ENCODE measurements at regions not wholly inside any gene's neighbourhood (a gene's known extent, or its start where the extent isn't known, plus 50 kb on each side); places are given as distances from the start of the nearest gene placed in this dataset.

- FAIRE-seq (no peak), DNase-seq (ENCODE audit: low read depth, low spot score) (no peak)
- Histone ChIP-seq H2AFZ (ENCODE audit: control insufficient read depth, low read length) (no peak overlapping the region), H3K36me3 (ENCODE audit: control insufficient read depth in 2 of 2, extremely low read depth in 1 of 2, insufficient read depth in 2 of 2, low read length in 2 of 2) (no peaks in the 10 kb centered on the region), H3K4me2 (ENCODE audit: control insufficient read depth, extremely low read depth, insufficient read depth, low read depth, low read length) (no peak overlapping the region), H3K9ac (ENCODE audit: control insufficient read depth, extremely low read depth, insufficient read depth, low read length) (no peak overlapping the region), H3K27ac (ENCODE audit: control insufficient read depth, insufficient read depth, low read length) (no peak overlapping the region), H3K4me1 (ENCODE audit: control insufficient read depth, extremely low read depth, insufficient read depth, low read length) (no peaks in the 10 kb centered on the region), H3K9me3 (ENCODE audit: control insufficient read depth, low read depth, low read length) (no peaks in the 10 kb centered on the region), H3K9me1 (ENCODE audit: control insufficient read depth, extremely low read depth, insufficient read depth, low read length) (no peaks in the 10 kb centered on the region), H3K27me3 (ENCODE audit: control insufficient read depth, extremely low read depth, insufficient read depth, low read length) (no peaks in the 10 kb centered on the region), H3K4me3 (ENCODE audit: control insufficient read depth in 2 of 3, extremely low read depth in 1 of 3, insufficient read depth in 2 of 3, low read depth in 1 of 3, low read length in 3 of 3) (no peak overlapping the region), H3K79me2 (ENCODE audit: control insufficient read depth, insufficient read depth, low read length) (no peaks in the 10 kb centered on the region), H4K20me1 (ENCODE audit: control insufficient read depth, extremely low read depth, insufficient read depth, low read length) (no peaks in the 10 kb centered on the region)
- TF ChIP-seq EZH2 (IDR thresholded peaks at IDR 0.05; ENCODE audit: low read length) (no peak), CTCF (optimal IDR thresholded peaks at IDR 0.05 in 1 of 3, IDR thresholded peaks at IDR 0.05 in 1 of 3, conservative IDR thresholded peaks at IDR 0.05 in 1 of 3; ENCODE audit: extremely low read depth in 1 of 3, insufficient read depth in 2 of 3, low read length in 3 of 3) (no peak)
- dilution Hi-C loops (cut with MboI; ENCODE audit: extremely low pct_ligation_motif_present, low sequenced_read_pairs), result no loop called here
These were observed 229.5 kb upstream of the PAPPA start for GRCh38 chr9:115923903-115924668.

DNA sequence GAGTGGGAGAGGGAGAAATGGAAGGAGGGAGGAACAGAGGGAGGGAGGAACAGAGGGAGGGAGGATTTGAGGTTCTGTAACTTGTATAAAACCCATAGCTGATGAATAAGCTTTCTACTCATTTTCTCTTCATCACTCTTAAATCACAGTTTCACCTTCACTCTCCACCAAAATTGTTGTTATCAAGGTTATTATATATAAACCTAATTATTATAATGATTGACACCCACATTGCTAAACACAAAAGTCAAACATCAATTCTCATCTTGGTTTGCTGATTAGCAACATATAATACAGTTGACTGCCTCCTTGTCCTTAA is 229.0 kb upstream of the PAPPA start:
- dilution Hi-C loops (cut with MboI; ENCODE audit: extremely low pct_ligation_motif_present, low sequenced_read_pairs), result no loop called here
- no peak overlapping the region for H3K4me3 ChIP-seq (ENCODE audit: control insufficient read depth in 2 of 3, extremely low read depth in 1 of 3, insufficient read depth in 2 of 3, low read depth in 1 of 3, low read length in 3 of 3)
- H3K27ac ChIP-seq (ENCODE audit: control insufficient read depth, insufficient read depth, low read length), result no peak overlapping the region
- no peaks in the 10 kb centered on the region for H3K27me3 ChIP-seq (ENCODE audit: control insufficient read depth, extremely low read depth, insufficient read depth, low read length)
- H3K4me1 ChIP-seq (ENCODE audit: control insufficient read depth, extremely low read depth, insufficient read depth, low read length), result no peaks in the 10 kb centered on the region
- H3K9ac ChIP-seq (ENCODE audit: control insufficient read depth, extremely low read depth, insufficient read depth, low read length), result no peak overlapping the region
- no peaks in the 10 kb centered on the region for H3K9me3 ChIP-seq (ENCODE audit: control insufficient read depth, low read depth, low read length)
- H3K79me2 ChIP-seq (ENCODE audit: control insufficient read depth, insufficient read depth, low read length), result no peaks in the 10 kb centered on the region
- no peak for DNase-seq (ENCODE audit: low read depth, low spot score)
- no peak overlapping the region for H2AFZ ChIP-seq (ENCODE audit: control insufficient read depth, low read length)
- H4K20me1 ChIP-seq (ENCODE audit: control insufficient read depth, extremely low read depth, insufficient read depth, low read length), result no peaks in the 10 kb centered on the region
- no peaks in the 10 kb centered on the region for H3K36me3 ChIP-seq (ENCODE audit: control insufficient read depth in 2 of 2, extremely low read depth in 1 of 2, insufficient read depth in 2 of 2, low read length in 2 of 2)
- TF ChIP-seq EZH2 (IDR thresholded peaks at IDR 0.05; ENCODE audit: low read length) (no peak), CTCF (optimal IDR thresholded peaks at IDR 0.05 in 1 of 3, IDR thresholded peaks at IDR 0.05 in 1 of 3, conservative IDR thresholded peaks at IDR 0.05 in 1 of 3; ENCODE audit: extremely low read depth in 1 of 3, insufficient read depth in 2 of 3, low read length in 3 of 3) (no peak)
- H3K4me2 ChIP-seq (ENCODE audit: control insufficient read depth, extremely low read depth, insufficient read depth, low read depth, low read length), result no peak overlapping the region
- FAIRE-seq, result no peak
- no peaks in the 10 kb centered on the region for H3K9me1 ChIP-seq (ENCODE audit: control insufficient read depth, extremely low read depth, insufficient read depth, low read length)
